ENCODE measurements at regions not wholly inside any gene's neighbourhood (a gene's known extent, or its start where the extent isn't known, plus 50 kb on each side); places are given as distances from the start of the nearest gene placed in this dataset.

- peaks cover 2% of the 10 kb centered on the region for H3K4me1 Mint-ChIP-seq
- no peak for DNase-seq
- no peaks in the 10 kb centered on the region for H3K9me3 Mint-ChIP-seq
- H3K4me3 Mint-ChIP-seq, result no peak overlapping the region
- H3K27me3 Mint-ChIP-seq, result no peaks in the 10 kb centered on the region
- no peak overlapping the region for H3K27ac Mint-ChIP-seq
- H3K36me3 Mint-ChIP-seq, result no peaks in the 10 kb centered on the region
These were observed 231.6 kb upstream of the IGFBP3 start for GRCh38 chr7:46152696-46153095.

GRCh38 chr7:46150721-46151120 is 229.6 kb upstream of the IGFBP3 start:
- H3K9me3 Mint-ChIP-seq, result no peaks in the 10 kb centered on the region
- no peak overlapping the region for H3K4me3 Mint-ChIP-seq
- DNase-seq, result no peak
- no peak overlapping the region for H3K27ac Mint-ChIP-seq
- peaks cover 2% of the 10 kb centered on the region for H3K4me1 Mint-ChIP-seq
- peaks cover 6% of the 10 kb centered on the region for H3K27me3 Mint-ChIP-seq
- H3K36me3 Mint-ChIP-seq, result no peaks in the 10 kb centered on the region

- H3K27ac Mint-ChIP-seq, result no peak overlapping the region
- no peak for DNase-seq
- H3K36me3 Mint-ChIP-seq, result no peaks in the 10 kb centered on the region
- peaks cover 2% of the 10 kb centered on the region for H3K4me1 Mint-ChIP-seq
- H3K27me3 Mint-ChIP-seq, result peaks cover 6% of the 10 kb centered on the region
- H3K4me3 Mint-ChIP-seq, result no peak overlapping the region
- no peaks in the 10 kb centered on the region for H3K9me3 Mint-ChIP-seq
These were observed 229.1 kb upstream of the IGFBP3 start for GRCh38 chr7:46150202-46150601.

- Mint-ChIP-seq H3K9me3 (peaks cover 2% of the 10 kb centered on the region), H3K27ac (no peak overlapping the region), H3K4me1 (peaks cover 5% of the 10 kb centered on the region), H3K27me3 (peaks cover 6% of the 10 kb centered on the region), H3K36me3 (no peaks in the 10 kb centered on the region), H3K4me3 (no peak overlapping the region)
- DNase-seq, result no peak
These were observed 226.8 kb upstream of the IGFBP3 start for GRCh38 chr7:46147871-46148270.

GRCh38 chr7:46146454-46147255 is 225.6 kb upstream of the IGFBP3 start:
- Mint-ChIP-seq H3K4me1 (peaks cover 5% of the 10 kb centered on the region), H3K27me3 (peaks cover 6% of the 10 kb centered on the region), H3K27ac (no peak overlapping the region), H3K36me3 (no peaks in the 10 kb centered on the region), H3K4me3 (no peak overlapping the region), H3K9me3 (peaks cover 2% of the 10 kb centered on the region)
- no peak for DNase-seq

GRCh38 chr7:46145412-46145811 is 224.3 kb upstream of the IGFBP3 start:
- Mint-ChIP-seq H3K4me1 (peaks cover 5% of the 10 kb centered on the region), H3K4me3 (no peak overlapping the region), H3K9me3 (peaks cover 2% of the 10 kb centered on the region), H3K36me3 (no peaks in the 10 kb centered on the region), H3K27me3 (peaks cover 6% of the 10 kb centered on the region), H3K27ac (no peak overlapping the region)
- DNase-seq, result no peak

- Mint-ChIP-seq H3K4me3 (no peak overlapping the region), H3K36me3 (no peaks in the 10 kb centered on the region), H3K27me3 (peaks cover 6% of the 10 kb centered on the region), H3K27ac (no peak overlapping the region), H3K9me3 (peaks cover 2% of the 10 kb centered on the region), H3K4me1 (peaks cover 5% of the 10 kb centered on the region)
- no peak for DNase-seq
These were observed 223.2 kb upstream of the IGFBP3 start for GRCh38 chr7:46143949-46144917.

GRCh38 chr7:46143421-46143820 is 222.3 kb upstream of the IGFBP3 start:
- Mint-ChIP-seq H3K4me3 (no peak overlapping the region), H3K4me1 (peaks cover 5% of the 10 kb centered on the region), H3K36me3 (no peaks in the 10 kb centered on the region), H3K9me3 (peaks cover 2% of the 10 kb centered on the region), H3K27me3 (peaks cover 6% of the 10 kb centered on the region), H3K27ac (no peak overlapping the region)
- DNase-seq, result no peak

GRCh38 chr7:46139079-46139478 is 218.0 kb upstream of the IGFBP3 start:
- Mint-ChIP-seq H3K36me3 (no peaks in the 10 kb centered on the region), H3K4me1 (peaks cover 4% of the 10 kb centered on the region), H3K27ac (no peak overlapping the region), H3K9me3 (peaks cover 2% of the 10 kb centered on the region), H3K27me3 (no peaks in the 10 kb centered on the region), H3K4me3 (no peak overlapping the region)
- DNase-seq, result no peak

GRCh38 chr7:46137725-46138124 is 216.7 kb upstream of the IGFBP3 start:
- no peaks in the 10 kb centered on the region for H3K27me3 Mint-ChIP-seq

GRCh38 chr7:46135557-46135956 is 214.5 kb upstream of the IGFBP3 start:
- H3K9me3 Mint-ChIP-seq, result no peaks in the 10 kb centered on the region
- H3K4me3 Mint-ChIP-seq, result no peak overlapping the region
- no peaks in the 10 kb centered on the region for H3K27me3 Mint-ChIP-seq
- no peaks in the 10 kb centered on the region for H3K36me3 Mint-ChIP-seq
- H3K4me1 Mint-ChIP-seq, result no peaks in the 10 kb centered on the region
- no peak overlapping the region for H3K27ac Mint-ChIP-seq
- no peak for DNase-seq

More at GRCh38 chr7:46137725-46138124, 216.7 kb upstream of the IGFBP3 start:
- no peak for DNase-seq
- Mint-ChIP-seq H3K27ac (no peak overlapping the region), H3K4me3 (no peak overlapping the region), H3K36me3 (no peaks in the 10 kb centered on the region), H3K9me3 (no peaks in the 10 kb centered on the region), H3K4me1 (no peaks in the 10 kb centered on the region)

- Mint-ChIP-seq H3K27ac (no peak overlapping the region), H3K4me1 (no peaks in the 10 kb centered on the region), H3K4me3 (no peak overlapping the region), H3K9me3 (no peaks in the 10 kb centered on the region), H3K36me3 (no peaks in the 10 kb centered on the region), H3K27me3 (no peaks in the 10 kb centered on the region)
- no peak for DNase-seq
These were observed 213.7 kb upstream of the IGFBP3 start for GRCh38 chr7:46134795-46135194.

GRCh38 chr7:46134385-46134784 is 213.3 kb upstream of the IGFBP3 start:
- Mint-ChIP-seq H3K9me3 (no peaks in the 10 kb centered on the region), H3K27ac (no peak overlapping the region), H3K36me3 (no peaks in the 10 kb centered on the region), H3K4me1 (no peaks in the 10 kb centered on the region), H3K4me3 (no peak overlapping the region), H3K27me3 (no peaks in the 10 kb centered on the region)
- no peak for DNase-seq

- Mint-ChIP-seq H3K27me3 (no peaks in the 10 kb centered on the region), H3K4me1 (no peaks in the 10 kb centered on the region), H3K4me3 (no peak overlapping the region), H3K36me3 (no peaks in the 10 kb centered on the region), H3K9me3 (no peaks in the 10 kb centered on the region), H3K27ac (no peak overlapping the region)
- no peak for DNase-seq
These were observed 212.7 kb upstream of the IGFBP3 start for GRCh38 chr7:46133751-46134150.

- Mint-ChIP-seq H3K27ac (no peak overlapping the region), H3K4me3 (no peak overlapping the region), H3K27me3 (no peaks in the 10 kb centered on the region), H3K9me3 (no peaks in the 10 kb centered on the region), H3K4me1 (no peaks in the 10 kb centered on the region), H3K36me3 (no peaks in the 10 kb centered on the region)
- no peak for DNase-seq
These were observed 212.0 kb upstream of the IGFBP3 start for GRCh38 chr7:46133072-46133471.
